ENCODE measurements at regions not wholly inside any gene's neighbourhood (a gene's known extent, or its start where the extent isn't known, plus 50 kb on each side); places are given as distances from the start of the nearest gene placed in this dataset.

- TF ChIP-seq CTCF (IDR thresholded peaks at IDR 0.05) (no peak), ZFX (IDR thresholded peaks at IDR 0.05; ENCODE audit: borderline replicate concordance) (no peak)
Observed at GRCh38 chr6:86744048-86744447, 193.3 kb upstream of the HTR1E start.

Measured in 22Rv1 (cell line).